ENCODE measurements at regions not wholly inside any gene's neighbourhood (a gene's known extent, or its start where the extent isn't known, plus 50 kb on each side); places are given as distances from the start of the nearest gene placed in this dataset.

GRCh38 chr5:67462147-67462546, 265.5 kb upstream of the CD180 start:
- Histone ChIP-seq H3K27ac (no peak overlapping the region), H3K9me3 (no peaks in the 10 kb centered on the region), H3K36me3 (no peaks in the 10 kb centered on the region), H3K4me3 (no peak overlapping the region), H3K4me1 (no peaks in the 10 kb centered on the region), H3K27me3 (no peaks in the 10 kb centered on the region)
- DNase-seq = no peak
- TF ChIP-seq CTCF (IDR thresholded peaks at IDR 0.05) = no peak
- no peak for TF ChIP-seq POLR2A (IDR thresholded peaks at IDR 0.05)

GRCh38 chr5:67459253-67459652, 262.7 kb upstream of the CD180 start:
- TF ChIP-seq POLR2A (IDR thresholded peaks at IDR 0.05) (no peak), CTCF (IDR thresholded peaks at IDR 0.05) (no peak)
- Histone ChIP-seq H3K27ac (no peak overlapping the region), H3K9me3 (no peaks in the 10 kb centered on the region), H3K27me3 (no peaks in the 10 kb centered on the region), H3K36me3 (no peaks in the 10 kb centered on the region), H3K4me1 (no peaks in the 10 kb centered on the region), H3K4me3 (no peak overlapping the region)
- no peak for DNase-seq

GRCh38 chr5:67455970-67456369, 259.4 kb upstream of the CD180 start:
- no peak for TF ChIP-seq POLR2A (IDR thresholded peaks at IDR 0.05)
- TF ChIP-seq CTCF (IDR thresholded peaks at IDR 0.05) = no peak

GRCh38 chr5:67454957-67455561, 258.5 kb upstream of the CD180 start:
- H3K27me3 ChIP-seq = no peaks in the 10 kb centered on the region
- H3K4me1 ChIP-seq = no peaks in the 10 kb centered on the region
- no peak for DNase-seq
- no peaks in the 10 kb centered on the region for H3K9me3 ChIP-seq
- H3K4me3 ChIP-seq = no peak overlapping the region
- no peak overlapping the region for H3K27ac ChIP-seq
- no peaks in the 10 kb centered on the region for H3K36me3 ChIP-seq
- TF ChIP-seq CTCF (IDR thresholded peaks at IDR 0.05) = no peak
- TF ChIP-seq POLR2A (IDR thresholded peaks at IDR 0.05) = no peak

More at GRCh38 chr5:67455970-67456369, 259.4 kb upstream of the CD180 start:
- H3K27ac ChIP-seq = no peak overlapping the region
- H3K27me3 ChIP-seq = no peaks in the 10 kb centered on the region
- no peaks in the 10 kb centered on the region for H3K9me3 ChIP-seq
- H3K36me3 ChIP-seq = no peaks in the 10 kb centered on the region
- H3K4me3 ChIP-seq = no peak overlapping the region
- H3K4me1 ChIP-seq = no peaks in the 10 kb centered on the region
- DNase-seq = no peak

- no peak overlapping the region for H3K27ac ChIP-seq
- no peak overlapping the region for H3K4me3 ChIP-seq
- no peaks in the 10 kb centered on the region for H3K27me3 ChIP-seq
- H3K9me3 ChIP-seq = no peaks in the 10 kb centered on the region
- no peak for DNase-seq
- H3K4me1 ChIP-seq = no peaks in the 10 kb centered on the region
- H3K36me3 ChIP-seq = no peaks in the 10 kb centered on the region
- TF ChIP-seq POLR2A (IDR thresholded peaks at IDR 0.05) (no peak), CTCF (IDR thresholded peaks at IDR 0.05) (no peak)
These were observed 256.7 kb upstream of the CD180 start for GRCh38 chr5:67453111-67453905.

Data from Peyer's patch (tissue), 4 donors.